ENCODE measurements at regions not wholly inside any gene's neighbourhood (a gene's known extent, or its start where the extent isn't known, plus 50 kb on each side); places are given as distances from the start of the nearest gene placed in this dataset.

- TF ChIP-seq CTCF (IDR thresholded peaks at IDR 0.05), result no peak
- no peak for TF ChIP-seq MXD4 (CRISPR knock-in tag; IDR thresholded peaks at IDR 0.05; ENCODE audit: borderline replicate concordance)
- TF ChIP-seq ZNF263 (CRISPR knock-in tag; IDR thresholded peaks at IDR 0.05; ENCODE audit: low read depth), result no peak
- TF ChIP-seq, protein P1, sequence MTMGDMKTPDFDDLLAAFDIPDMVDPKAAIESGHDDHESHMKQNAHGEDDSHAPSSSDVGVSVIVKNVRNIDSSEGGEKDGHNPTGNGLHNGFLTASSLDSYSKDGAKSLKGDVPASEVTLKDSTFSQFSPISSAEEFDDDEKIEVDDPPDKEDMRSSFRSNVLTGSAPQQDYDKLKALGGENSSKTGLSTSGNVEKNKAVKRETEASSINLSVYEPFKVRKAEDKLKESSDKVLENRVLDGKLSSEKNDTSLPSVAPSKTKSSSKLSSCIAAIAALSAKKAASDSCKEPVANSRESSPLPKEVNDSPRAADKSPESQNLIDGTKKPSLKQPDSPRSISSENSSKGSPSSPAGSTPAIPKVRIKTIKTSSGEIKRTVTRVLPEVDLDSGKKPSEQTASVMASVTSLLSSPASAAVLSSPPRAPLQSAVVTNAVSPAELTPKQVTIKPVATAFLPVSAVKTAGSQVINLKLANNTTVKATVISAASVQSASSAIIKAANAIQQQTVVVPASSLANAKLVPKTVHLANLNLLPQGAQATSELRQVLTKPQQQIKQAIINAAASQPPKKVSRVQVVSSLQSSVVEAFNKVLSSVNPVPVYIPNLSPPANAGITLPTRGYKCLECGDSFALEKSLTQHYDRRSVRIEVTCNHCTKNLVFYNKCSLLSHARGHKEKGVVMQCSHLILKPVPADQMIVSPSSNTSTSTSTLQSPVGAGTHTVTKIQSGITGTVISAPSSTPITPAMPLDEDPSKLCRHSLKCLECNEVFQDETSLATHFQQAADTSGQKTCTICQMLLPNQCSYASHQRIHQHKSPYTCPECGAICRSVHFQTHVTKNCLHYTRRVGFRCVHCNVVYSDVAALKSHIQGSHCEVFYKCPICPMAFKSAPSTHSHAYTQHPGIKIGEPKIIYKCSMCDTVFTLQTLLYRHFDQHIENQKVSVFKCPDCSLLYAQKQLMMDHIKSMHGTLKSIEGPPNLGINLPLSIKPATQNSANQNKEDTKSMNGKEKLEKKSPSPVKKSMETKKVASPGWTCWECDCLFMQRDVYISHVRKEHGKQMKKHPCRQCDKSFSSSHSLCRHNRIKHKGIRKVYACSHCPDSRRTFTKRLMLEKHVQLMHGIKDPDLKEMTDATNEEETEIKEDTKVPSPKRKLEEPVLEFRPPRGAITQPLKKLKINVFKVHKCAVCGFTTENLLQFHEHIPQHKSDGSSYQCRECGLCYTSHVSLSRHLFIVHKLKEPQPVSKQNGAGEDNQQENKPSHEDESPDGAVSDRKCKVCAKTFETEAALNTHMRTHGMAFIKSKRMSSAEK (CRISPR knock-in tag; IDR thresholded peaks at IDR 0.05; ENCODE audit: borderline replicate concordance), result no peak
- no peak for TF ChIP-seq SP1 (CRISPR knock-in tag; conservative IDR thresholded peaks at IDR 0.05)
- TF ChIP-seq ATF2 (CRISPR knock-in tag; IDR thresholded peaks at IDR 0.05; ENCODE audit: borderline replicate concordance, low read depth), result no peak
- TF ChIP-seq KAT7 (CRISPR knock-in tag; IDR thresholded peaks at IDR 0.05; ENCODE audit: borderline replicate concordance), result no peak
- no peak for TF ChIP-seq NR1H2 (CRISPR knock-in tag; IDR thresholded peaks at IDR 0.05)
- no peak for TF ChIP-seq HMGXB4 (CRISPR knock-in tag; IDR thresholded peaks at IDR 0.05)
- no peak for TF ChIP-seq FOXP1 (CRISPR knock-in tag; IDR thresholded peaks at IDR 0.05; ENCODE audit: borderline replicate concordance)
- TF ChIP-seq TP53 (CRISPR knock-in tag; IDR thresholded peaks at IDR 0.05), result no peak
- no peak for TF ChIP-seq ATF1 (CRISPR knock-in tag; IDR thresholded peaks at IDR 0.05)
These were observed 198.3 kb downstream of the PHLDA1 start for GRCh38 chr12:75833268-75833667.

Measured in WTC11 (cell line).